ENCODE measurements at regions not wholly inside any gene's neighbourhood (a gene's known extent, or its start where the extent isn't known, plus 50 kb on each side); places are given as distances from the start of the nearest gene placed in this dataset.
"Not testable (repeated sequence)": the region's sequence is repeated elsewhere in the genome, so short reads cannot be mapped to it uniquely, and the experiment has no call there.

DNA sequence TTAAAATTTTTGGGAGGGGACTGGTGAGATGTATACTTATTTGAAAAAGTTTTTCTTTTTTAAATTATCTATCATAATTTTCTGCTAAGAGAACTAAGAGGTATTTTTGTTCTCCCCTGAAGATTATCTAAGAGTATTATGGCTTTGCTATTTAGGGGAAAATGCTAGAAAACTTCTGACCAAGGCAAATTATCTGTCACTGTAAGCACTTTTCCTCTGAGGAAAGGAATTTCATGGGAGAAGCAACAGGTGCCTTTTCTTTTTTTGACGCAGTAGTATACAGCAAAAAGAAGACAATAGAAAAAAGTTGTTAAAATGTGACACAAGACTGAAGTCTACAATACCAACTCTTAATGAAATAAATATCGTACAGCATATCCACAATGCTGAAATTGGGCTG is 201.6 kb upstream of the NANOGP8 start:
- DNase-seq (ENCODE audit: extremely low read depth, low read depth), result no peak

DNA sequence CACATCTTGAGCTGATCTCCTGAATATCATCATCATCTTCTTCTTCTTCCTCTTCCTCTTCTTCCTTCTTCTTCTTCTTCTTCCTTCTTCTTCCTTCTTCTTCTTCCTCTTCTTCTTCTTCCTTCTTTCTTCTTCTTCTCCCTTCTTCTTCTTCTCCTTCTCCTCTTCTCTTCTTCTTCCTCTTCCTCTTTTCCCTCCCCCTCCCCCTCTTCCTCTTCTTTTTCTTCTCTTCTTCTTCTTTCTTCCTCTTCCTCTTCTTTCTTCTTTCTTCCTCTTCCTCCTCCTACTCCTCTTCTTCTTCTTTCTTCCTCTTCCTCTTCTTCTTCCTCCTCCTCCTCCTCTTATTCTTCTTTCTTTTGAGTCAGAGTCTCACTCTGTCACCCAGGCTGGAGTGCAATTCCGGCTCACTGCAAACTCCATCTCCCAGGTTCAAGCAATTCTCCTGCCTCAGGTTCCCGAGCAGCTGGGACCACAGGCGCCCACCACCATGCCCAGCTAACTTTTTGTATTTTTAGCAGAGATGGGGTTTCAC is 197.9 kb upstream of the NANOGP8 start:
- DNase-seq (ENCODE audit: extremely low read depth, low read depth), result no peak

DNA sequence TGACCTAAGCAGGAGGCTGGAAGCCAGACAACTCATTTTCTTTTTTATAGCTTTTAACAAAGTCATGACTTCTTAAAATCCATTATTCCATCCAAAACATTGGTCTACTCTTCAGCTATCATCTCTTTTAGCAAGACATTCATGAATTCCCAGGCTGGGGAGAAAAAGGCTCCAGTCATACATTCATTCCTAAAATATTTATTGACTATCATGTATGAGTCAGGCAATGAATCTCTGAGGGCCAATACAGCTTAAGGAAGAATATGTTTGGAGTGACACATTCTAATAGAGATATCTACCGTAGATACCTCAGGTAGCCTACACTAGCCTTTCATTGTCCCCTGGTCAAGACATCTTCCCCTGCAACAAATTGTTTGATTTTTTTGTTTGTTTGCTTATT is 196.4 kb upstream of the NANOGP8 start:
- DNase-seq (ENCODE audit: extremely low read depth, low read depth), result no peak

DNA sequence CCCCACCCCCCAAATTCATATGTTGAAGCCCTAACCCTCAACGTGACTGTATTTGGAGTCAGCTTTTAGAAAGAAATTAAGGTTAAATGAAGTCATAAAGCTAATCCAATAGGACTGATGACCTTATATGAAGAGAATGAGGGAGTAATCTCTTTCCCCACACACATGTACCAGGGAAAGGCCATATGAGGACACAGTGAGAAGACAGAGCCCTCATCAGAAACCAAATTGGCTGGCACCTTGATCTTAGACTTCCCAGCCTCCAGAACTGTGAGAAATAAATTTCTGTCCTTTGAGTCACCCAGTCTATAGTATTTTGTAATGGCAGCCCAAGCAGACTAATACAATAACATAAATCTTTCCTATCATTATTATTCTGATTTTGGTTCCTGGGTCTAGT is 194.7 kb upstream of the NANOGP8 start:
- no peak for DNase-seq (ENCODE audit: extremely low read depth, low read depth)

DNA sequence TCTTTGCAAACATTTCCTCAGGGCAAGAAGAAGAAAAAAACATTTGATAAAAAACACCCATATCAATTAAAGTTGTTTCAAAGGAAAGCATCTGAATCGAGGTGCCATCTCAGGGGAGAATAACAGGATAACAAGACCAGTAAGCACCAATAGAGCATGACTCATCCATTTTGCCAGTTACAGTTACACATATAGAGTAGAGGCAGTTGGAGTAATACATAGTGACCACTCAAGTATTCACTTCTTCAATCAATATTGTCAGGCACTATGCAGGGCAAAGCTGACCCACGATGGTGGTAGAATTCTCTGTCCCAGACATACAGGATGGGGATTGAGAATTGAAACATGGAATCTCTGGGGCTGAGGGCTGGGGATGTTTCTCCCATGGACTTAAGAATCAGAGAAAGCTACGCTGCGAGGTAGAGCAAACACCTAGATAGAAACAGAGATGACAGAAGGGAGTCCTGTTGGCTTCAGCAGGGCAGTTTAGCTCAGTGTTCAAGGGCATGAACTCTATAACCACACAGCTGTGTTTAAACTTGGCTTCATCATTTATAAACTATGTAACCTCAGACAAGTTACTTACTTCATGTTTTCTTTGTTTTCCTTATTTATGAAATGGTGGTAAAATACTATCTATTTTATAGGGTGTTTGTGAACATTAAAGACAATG is 186.4 kb upstream of the NANOGP8 start:
- no peak for DNase-seq (ENCODE audit: extremely low read depth, low read depth)

DNA sequence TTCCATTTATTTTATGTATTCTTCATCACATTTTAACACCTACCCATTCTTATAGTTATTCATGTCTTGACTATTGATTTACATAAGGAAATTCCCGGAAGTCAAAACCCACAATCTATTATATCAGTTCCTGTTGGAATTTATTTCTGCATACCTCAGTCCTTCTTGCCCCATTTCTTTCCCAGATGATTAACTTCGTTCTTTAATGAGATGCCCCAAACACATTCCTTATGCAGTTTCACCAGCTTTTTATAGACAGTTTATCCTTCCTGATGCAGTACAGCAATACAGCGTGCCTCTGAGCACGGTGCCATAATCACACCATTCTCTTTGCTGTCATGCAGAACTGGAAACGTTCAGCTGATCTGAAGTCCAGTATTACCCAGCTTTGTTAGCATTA is 175.8 kb upstream of the NANOGP8 start:
- no peak for DNase-seq (ENCODE audit: extremely low read depth, low read depth)

DNA sequence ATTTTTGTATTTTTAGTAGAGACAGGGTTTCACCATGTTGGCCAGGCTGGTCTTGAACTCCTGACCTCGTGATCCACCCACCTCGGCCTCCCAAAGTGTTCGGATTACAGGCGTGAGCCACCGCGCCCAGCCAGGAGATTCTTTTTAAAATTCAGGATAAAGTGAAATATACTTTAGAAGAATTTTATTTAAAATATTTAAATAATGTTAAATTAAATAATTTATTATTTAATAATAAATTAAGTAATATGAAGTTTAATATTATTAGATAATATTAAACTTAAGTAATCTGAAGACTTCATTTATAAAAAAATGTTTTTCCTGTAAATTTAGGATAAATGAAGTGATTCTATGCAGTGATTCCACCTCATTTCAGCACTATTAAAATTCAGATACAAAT is 175.2 kb upstream of the NANOGP8 start:
- DNase-seq (ENCODE audit: extremely low read depth, low read depth), result not testable (repeated sequence)

DNA sequence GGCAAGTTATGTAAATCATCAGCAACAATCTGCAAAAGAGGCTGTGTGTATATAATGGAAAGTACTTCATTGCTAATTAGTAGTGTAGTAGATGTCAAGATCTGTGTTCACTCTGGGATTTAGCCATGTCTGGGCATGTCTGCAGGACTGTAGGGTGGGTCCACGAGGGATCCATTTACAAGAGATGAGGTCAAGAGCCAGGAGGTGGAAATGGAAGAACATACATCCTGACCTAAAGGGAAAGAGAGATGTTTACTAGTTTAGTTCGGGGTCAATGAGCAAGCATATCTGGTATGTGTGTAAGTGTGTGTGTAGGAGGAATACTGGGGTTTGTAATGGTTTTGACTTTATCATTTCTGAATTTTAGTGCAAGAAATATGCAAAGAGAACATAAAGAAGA is 171.5 kb upstream of the NANOGP8 start:
- DNase-seq (ENCODE audit: extremely low read depth, low read depth), result no peak

DNA sequence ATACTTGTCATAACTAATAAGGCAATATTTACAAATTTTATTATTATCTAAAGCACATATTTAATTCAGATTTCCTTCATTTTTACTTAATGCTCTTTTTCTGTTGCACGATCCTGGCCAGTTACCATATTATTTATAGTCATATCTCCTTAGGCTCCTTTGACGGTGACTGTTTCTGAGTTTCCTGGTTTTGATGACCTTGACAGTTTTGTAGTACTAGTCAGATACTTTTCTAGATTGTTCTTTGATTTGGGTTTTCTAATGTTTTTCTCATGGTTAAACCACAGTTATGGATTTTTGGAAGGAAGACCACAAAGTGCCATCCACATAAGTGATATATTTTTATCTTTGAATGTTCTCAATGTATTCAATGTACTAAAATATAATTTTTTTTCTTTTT is 171.0 kb upstream of the NANOGP8 start:
- DNase-seq (ENCODE audit: extremely low read depth, low read depth), result no peak

DNA sequence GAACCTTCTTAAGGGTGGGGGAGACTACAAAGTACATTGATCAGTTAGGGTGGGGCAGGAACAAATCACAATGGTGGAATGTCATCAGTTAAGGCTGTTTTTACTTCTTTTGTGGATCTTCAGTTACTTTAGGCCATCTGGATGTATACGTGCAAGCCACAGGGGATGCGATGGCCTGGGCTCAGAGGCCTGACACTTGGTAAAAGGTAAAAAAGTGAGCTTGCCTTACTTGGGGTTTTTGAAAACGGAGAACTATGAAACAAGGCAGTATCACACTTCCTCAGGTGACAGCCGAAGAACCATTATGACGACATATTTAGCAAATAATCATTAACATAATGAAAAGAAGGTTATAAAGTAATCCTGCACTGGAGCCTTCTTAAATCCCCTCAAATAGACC is 169.8 kb upstream of the NANOGP8 start:
- DNase-seq (ENCODE audit: extremely low read depth, low read depth), result not testable (repeated sequence)

DNA sequence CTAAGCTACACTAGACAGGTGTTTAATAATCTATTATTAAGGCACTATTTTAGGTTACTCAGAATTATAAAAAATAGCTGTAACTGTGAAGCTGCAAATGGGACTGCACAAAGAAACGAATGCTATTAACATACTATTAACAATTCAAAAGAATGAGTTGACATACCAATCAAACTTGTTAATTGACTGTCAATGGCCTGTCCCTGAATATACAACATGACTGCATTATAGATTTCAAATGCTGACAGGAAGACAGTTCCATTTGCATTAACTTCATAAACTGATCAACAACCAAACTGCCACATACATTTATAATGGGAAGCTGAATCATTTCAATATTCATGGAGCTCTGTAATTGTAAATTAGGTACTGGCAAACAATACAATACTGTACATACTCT is 169.0 kb upstream of the NANOGP8 start:
- DNase-seq (ENCODE audit: extremely low read depth, low read depth), result no peak

DNA sequence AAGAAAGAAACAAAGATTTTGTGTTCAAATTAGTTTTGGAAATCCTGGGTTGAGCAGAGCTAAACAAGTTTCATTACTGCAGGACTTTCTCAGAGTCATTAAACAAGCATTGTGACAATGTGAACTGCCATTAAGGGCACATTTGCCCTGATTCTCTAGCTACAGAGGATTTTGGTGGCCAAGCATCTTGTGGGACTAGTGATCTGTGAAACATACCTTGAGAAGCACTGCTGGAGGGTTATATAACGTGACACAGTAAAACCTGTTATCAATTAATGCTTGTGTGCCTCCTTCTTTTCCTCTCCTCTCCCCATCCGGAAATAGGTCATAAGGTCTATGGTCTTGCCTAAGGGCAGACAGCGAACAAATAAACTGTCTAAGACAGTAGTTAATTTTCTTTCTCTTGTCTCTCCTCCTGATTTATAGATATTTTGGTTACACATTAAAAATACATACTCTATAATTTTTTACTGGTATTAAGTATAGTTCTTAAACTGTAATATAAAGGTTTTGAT is 167.3 kb upstream of the NANOGP8 start:
- DNase-seq (ENCODE audit: extremely low read depth, low read depth), result no peak

DNA sequence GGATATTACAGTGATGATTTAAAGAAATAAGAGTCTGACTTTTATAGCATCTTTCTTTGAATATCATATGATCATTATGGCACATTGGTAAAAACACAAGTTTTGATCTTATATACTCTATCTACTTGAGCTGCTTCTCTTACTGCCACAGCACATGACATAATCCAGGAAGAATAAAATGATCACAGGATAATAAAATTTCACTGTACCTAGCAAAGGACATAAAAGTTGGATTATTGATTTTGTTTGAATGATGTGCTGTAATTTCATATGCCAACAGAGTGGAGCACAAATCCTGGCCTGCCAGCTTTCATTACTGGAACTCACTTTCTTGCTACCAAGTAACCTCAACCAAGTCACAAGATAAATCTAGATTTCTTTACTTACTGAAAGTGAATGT is 162.1 kb upstream of the NANOGP8 start:
- DNase-seq (ENCODE audit: extremely low read depth, low read depth), result no peak

DNA sequence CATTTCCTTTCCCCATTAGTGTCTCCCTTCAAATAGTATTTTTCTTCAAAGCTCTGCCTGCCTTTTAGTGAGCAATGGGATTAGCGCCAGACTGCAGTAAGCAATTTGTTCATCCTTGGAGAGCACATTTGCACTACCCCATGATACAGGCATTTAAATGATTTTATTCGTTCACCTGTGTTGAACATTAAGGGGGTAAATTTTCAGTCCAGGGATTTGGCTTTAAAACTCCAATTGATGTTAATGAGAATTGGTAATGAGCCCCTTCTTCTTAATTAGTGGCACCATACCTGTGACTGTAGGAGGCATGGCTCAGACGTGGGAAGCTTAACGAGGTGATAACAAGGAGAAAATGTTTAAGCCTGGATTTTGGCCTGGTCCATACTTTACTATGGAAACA is 161.4 kb upstream of the NANOGP8 start:
- DNase-seq (ENCODE audit: extremely low read depth, low read depth), result no peak

DNA sequence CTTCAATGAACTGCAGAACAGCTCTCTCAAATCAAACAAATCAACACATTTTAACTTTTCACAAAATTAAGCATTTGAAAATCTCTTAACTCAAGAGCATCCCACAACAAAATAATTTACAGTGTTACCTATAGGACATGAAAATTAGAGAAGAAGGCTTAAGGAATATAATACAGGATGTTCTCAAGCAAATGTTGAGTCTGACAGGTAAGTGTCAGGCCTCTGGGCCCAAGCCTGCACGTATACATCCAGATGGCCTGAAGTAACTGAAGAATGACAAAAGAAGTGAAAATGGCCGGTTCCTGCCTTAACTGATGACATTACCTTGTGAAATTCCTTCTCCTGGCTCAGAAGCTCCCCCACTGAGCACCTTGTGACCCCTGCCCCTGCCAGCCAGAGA is 160.6 kb upstream of the NANOGP8 start:
- not testable (repeated sequence) for DNase-seq (ENCODE audit: extremely low read depth, low read depth)

DNA sequence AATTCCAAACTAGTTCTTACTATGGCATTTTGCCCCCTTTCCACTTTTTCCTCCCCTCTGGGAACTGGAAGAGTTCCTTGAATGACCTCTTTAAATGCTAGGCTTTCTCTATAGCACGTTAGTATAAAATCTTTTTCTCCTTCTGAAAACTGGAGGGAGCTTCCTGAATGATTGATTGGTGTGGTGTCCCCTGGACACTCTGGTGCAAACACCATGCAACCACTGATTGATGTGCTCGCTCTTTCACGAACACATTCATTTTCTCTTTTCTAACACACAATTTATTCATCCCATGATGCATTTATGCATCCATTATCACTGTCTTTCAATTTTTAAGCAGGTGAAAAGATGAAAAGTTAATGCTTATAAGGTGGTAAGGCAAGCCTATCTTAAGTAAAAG is 159.1 kb upstream of the NANOGP8 start:
- DNase-seq (ENCODE audit: extremely low read depth, low read depth), result no peak

DNA sequence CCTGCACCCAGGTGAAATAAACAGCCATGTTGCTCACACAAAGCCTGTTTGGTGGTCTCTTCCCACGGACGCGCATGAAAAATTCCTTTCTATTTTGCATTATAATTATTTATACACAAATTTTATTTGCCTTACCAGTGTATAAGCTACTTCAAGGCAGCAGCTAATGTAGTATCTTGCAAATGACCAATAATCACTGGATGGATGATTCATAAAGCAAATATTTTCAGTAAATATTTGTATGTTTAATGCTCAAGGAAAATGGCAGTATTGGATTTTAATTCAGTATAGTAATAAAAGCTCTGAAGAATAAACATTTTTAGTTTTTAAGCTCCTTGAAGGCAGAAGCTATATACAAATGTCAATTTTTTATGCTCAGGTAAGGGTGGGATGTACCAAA is 158.7 kb upstream of the NANOGP8 start:
- no peak for DNase-seq (ENCODE audit: extremely low read depth, low read depth)

DNA sequence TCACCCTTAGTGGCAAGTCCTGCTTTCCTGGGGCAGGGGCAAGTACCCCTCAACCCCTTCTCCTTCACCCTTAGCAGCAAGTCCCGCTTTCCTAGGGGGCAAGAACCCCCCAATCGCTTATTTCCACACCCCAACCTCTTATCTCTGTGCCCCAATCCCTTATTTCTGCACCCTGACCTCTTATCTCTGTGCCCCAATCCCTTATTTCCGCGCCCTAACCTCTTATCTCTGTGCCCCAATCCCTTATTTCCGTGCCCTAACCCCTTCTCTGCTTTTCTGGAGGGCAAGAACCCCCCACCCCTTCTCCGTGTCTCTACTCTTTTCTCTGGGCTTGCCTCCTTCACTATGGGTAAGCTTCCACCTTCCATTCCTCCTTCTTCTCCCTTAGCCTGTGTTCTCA is 154.6 kb upstream of the NANOGP8 start:
- not testable (repeated sequence) for DNase-seq (ENCODE audit: extremely low read depth, low read depth)

DNA sequence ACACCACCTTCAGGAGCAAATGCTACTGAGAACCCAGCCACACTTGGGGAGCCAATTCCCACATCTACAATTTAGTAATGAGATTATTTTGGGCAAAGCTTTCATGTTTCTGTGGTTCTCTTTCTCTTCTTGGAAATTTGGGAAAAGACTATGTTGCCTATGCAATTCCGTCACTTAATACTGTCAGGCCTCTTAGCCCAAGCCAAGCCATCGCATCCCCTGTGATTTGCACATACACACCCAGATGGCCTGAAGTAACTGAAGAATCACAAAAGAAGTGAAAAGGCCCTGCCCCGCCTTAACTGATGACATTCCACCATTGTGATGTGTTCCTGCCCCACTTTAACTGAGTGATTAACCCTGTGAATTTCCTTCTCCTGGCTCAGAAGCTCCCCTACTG is 153.4 kb upstream of the NANOGP8 start:
- not testable (repeated sequence) for DNase-seq (ENCODE audit: extremely low read depth, low read depth)

DNA sequence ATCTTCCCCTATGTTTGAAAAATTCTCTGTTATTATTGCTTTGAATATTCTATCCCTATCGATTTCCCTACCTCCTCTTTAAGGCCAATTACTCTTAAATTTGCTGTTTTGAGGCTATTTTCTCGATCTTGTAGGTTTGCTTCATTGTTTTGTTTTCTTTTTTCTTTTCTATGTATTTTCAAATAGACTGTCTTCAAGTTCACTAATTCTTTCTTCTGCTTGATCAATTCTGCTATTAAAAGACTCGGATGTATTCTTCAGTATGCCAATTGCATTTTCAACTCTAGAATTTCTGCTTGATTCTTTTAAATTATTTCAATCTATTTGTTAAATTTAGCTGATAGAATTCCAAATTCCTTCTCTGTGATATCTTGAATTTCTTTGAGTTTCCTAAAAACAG is 144.0 kb upstream of the NANOGP8 start:
- no peak for DNase-seq (ENCODE audit: extremely low read depth, low read depth)

DNA sequence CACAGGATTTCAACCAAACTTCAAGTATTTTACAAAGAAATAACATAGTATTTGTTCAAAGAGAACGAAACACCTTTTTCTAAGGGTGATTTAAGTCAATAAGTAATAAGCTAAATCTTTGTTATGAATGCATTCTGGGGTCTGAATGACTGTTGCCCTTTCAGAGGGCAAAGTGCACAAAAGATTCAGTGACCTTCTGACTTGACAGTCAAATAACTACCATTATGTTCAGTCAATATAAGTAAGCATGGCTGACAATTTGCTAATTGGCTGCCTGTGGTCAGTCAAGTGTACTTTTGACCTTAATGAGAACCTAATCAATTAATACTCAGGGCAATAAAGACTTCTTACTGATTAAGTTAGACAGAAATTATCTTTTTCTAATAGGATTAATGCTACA is 133.1 kb upstream of the NANOGP8 start:
- no peak for DNase-seq (ENCODE audit: extremely low read depth, low read depth)

DNA sequence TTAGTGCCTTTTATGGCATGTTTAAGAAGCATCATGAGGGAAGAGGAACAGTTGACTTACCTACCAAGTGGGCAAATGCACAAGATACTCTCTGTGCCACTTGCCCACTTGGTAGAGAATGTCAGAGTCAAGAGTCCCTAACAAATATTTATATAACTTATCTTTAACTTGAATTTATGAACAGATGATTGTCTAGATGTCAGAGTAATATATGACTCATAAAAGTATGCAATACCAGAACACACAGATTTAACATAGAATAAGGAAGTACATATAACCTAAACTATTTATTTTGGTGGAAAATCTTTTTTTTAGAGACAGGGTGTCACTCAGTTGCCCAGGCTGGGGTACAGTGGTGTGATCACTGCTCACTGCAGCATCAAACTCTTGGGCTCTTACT is 130.0 kb upstream of the NANOGP8 start:
- DNase-seq (ENCODE audit: extremely low read depth, low read depth), result no peak
